Type B pancreatic cell (in vitro differentiated cells): ENCODE measurements at regions not wholly inside any gene's neighbourhood (a gene's known extent, or its start where the extent isn't known, plus 50 kb on each side); places are given as distances from the start of the nearest gene placed in this dataset.
A peak's percentile ranks its signal among the peaks of the same experiment; 100 is the strongest.

Source experiments
- DNase-seq: peaks from one replicate; pipeline ENCODE4 v3.0.0; 2021; ENCODE audit warnings: mixed read lengths; ENCODE audit not compliant: unreplicated experiment; ENCODE audit errors: extremely low spot score
- H3K27ac Mint-ChIP-seq: 2 replicates; pipeline ENCODE4 v1.8.0; 2021; ENCODE audit warnings: mild to moderate bottlenecking, mixed read lengths
- H3K27me3 Mint-ChIP-seq: 2 replicates; pipeline ENCODE4 v1.8.0; 2021; ENCODE audit warnings: mixed read lengths
- H3K36me3 Mint-ChIP-seq: 2 replicates; pipeline ENCODE4 v1.8.0; 2021; ENCODE audit warnings: mixed read lengths
- H3K4me1 Mint-ChIP-seq: one replicate; pipeline ENCODE4 v1.8.0; 2021; ENCODE audit warnings: mixed read lengths; ENCODE audit not compliant: unreplicated experiment
- H3K4me3 Mint-ChIP-seq: 2 replicates; pipeline ENCODE4 v1.8.0; 2021; ENCODE audit warnings: mild to moderate bottlenecking, mixed read lengths
- H3K9me3 Mint-ChIP-seq: 2 replicates; pipeline ENCODE4 v1.8.0; 2021; ENCODE audit warnings: mixed read lengths
- CTCF ChIP-seq: fragments of 200-600 bp; sonication (generic); conservative IDR thresholded peaks from 2 replicates; pipeline ENCODE4 v1.5.0; 2021; ENCODE audit warnings: antibody characterized with exemption, mild to moderate bottlenecking

GRCh38 chr3:86175593-86176444 is 815.1 kb downstream of the VGLL3 start:
- no peaks in the 10 kb centered on the region for H3K9me3 Mint-ChIP-seq
- H3K4me1 Mint-ChIP-seq: peaks cover 15% of the 10 kb centered on the region
- no peaks in the 10 kb centered on the region for H3K36me3 Mint-ChIP-seq
- no peak overlapping the region for H3K4me3 Mint-ChIP-seq
- no peak for TF ChIP-seq CTCF
- DNase-seq: no peak
- peak overlapping the region; percentile 23 for H3K27ac Mint-ChIP-seq
- H3K27me3 Mint-ChIP-seq: no peaks in the 10 kb centered on the region

GRCh38 chr3:86175051-86175536 is 815.9 kb downstream of the VGLL3 start:
- Mint-ChIP-seq H3K9me3 (no peaks in the 10 kb centered on the region), H3K4me1 (peaks cover 15% of the 10 kb centered on the region), H3K27ac (peak overlapping the region; percentile 23), H3K27me3 (no peaks in the 10 kb centered on the region), H3K4me3 (no peak overlapping the region), H3K36me3 (no peaks in the 10 kb centered on the region)
- no peak for DNase-seq
- TF ChIP-seq CTCF: no peak

- H3K27me3 Mint-ChIP-seq: no peaks in the 10 kb centered on the region
- no peaks in the 10 kb centered on the region for H3K36me3 Mint-ChIP-seq
- no peak for DNase-seq
- TF ChIP-seq CTCF: no peak
- no peaks in the 10 kb centered on the region for H3K9me3 Mint-ChIP-seq
- H3K4me3 Mint-ChIP-seq: no peak overlapping the region
- H3K4me1 Mint-ChIP-seq: peaks cover 15% of the 10 kb centered on the region
- H3K27ac Mint-ChIP-seq: no peak overlapping the region
These were observed 817.5 kb downstream of the VGLL3 start for GRCh38 chr3:86173401-86173800.

GRCh38 chr3:86168512-86168911 is 822.4 kb downstream of the VGLL3 start:
- Mint-ChIP-seq H3K27ac (no peak overlapping the region), H3K4me1 (no peaks in the 10 kb centered on the region), H3K27me3 (no peaks in the 10 kb centered on the region), H3K36me3 (no peaks in the 10 kb centered on the region), H3K9me3 (no peaks in the 10 kb centered on the region), H3K4me3 (no peak overlapping the region)
- TF ChIP-seq CTCF: no peak
- DNase-seq: no peak

- no peak for TF ChIP-seq CTCF
- no peaks in the 10 kb centered on the region for H3K4me1 Mint-ChIP-seq
- H3K27me3 Mint-ChIP-seq: no peaks in the 10 kb centered on the region
These were observed 828.4 kb downstream of the VGLL3 start for GRCh38 chr3:86162521-86162920.

More at GRCh38 chr3:86162521-86162920, 828.4 kb downstream of the VGLL3 start:
- Mint-ChIP-seq H3K36me3 (no peaks in the 10 kb centered on the region), H3K4me3 (no peak overlapping the region), H3K27ac (no peak overlapping the region), H3K9me3 (no peaks in the 10 kb centered on the region)
- no peak for DNase-seq
